Activated naive CD4-positive, alpha-beta T cell treated with anti-CD3 and anti-CD28 coated beads, Interleukin-2, amount 50 U/mL, for 72 hours (primary cell): ENCODE measurements at regions not wholly inside any gene's neighbourhood (a gene's known extent, or its start where the extent isn't known, plus 50 kb on each side); places are given as distances from the start of the nearest gene placed in this dataset.
A peak's percentile ranks its signal among the peaks of the same experiment; 100 is the strongest.

Experiments used
- ATAC-seq, 2 donors: fragments of 150-1000 bp; cut with Tn5 transposase; 2 replicates each; pipeline ENCODE4 v1.10.0; 2021; ENCODE audit warnings: mild to moderate bottlenecking in 2 of 2, moderate library complexity in 2 of 2
- DNase-seq, 2 donors: peaks; one replicate each; pipeline ENCODE4 v3.0.0; 2021 to 2022; ENCODE audit warnings: low spot score in 2 of 2
- H3K27ac Mint-ChIP-seq, 2 donors: one replicate each; pipeline ENCODE4 v1.8.0; 2022; ENCODE audit warnings: mild to moderate bottlenecking in 2 of 2, mixed read lengths in 2 of 2
- H3K36me3 Mint-ChIP-seq, 2 donors: one replicate each; pipeline ENCODE4 v1.8.0; 2022; ENCODE audit warnings: mixed read lengths in 2 of 2
- H3K9me3 Mint-ChIP-seq, 2 donors: one replicate each; pipeline ENCODE4 v1.8.0; 2022; ENCODE audit warnings: mixed read lengths in 2 of 2

GRCh38 chr6:56361812-56362211, 114.4 kb upstream of the COL21A1 start:
- ATAC-seq, result no peak
- no peak for DNase-seq
- Mint-ChIP-seq H3K9me3 (no peaks in the 10 kb centered on the region), H3K36me3 (no peaks in the 10 kb centered on the region), H3K27ac (no peak overlapping the region)

DNA sequence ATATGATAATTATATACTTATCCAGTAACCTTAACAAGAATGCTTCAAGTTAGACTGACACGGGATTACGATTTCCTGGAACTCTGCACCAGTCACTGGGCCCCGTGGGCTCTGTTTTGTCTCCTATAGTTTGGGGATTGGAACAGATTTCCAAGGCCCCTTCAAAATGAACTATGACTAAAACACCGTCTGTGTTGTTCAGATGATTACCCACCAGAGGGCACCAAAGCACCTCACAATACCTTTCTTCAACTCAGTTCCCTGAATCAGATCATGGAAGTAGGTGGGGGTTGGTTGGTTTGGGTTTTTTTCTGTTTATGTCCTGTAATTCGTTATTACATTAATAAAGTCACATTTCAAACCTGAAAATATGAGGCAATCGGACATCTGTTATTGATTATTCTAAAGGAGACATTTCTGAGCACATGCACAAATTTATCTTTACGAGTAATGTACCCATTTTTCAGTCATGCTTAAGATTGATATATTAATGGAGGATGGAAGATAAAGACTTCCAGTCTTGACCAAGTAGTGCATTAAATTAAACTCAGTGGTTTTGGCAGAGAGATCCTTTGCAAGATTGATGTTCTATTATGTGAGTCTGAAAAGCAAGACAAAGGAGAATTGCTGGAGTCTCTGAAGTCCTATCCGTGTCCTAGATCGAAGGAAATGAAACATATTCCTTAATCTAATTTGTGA, 112.0 kb upstream of the COL21A1 start:
- ATAC-seq (peak; percentile 61 to 76), DNase-seq (peak in 1 of 2 donors; percentile 60)

DNA sequence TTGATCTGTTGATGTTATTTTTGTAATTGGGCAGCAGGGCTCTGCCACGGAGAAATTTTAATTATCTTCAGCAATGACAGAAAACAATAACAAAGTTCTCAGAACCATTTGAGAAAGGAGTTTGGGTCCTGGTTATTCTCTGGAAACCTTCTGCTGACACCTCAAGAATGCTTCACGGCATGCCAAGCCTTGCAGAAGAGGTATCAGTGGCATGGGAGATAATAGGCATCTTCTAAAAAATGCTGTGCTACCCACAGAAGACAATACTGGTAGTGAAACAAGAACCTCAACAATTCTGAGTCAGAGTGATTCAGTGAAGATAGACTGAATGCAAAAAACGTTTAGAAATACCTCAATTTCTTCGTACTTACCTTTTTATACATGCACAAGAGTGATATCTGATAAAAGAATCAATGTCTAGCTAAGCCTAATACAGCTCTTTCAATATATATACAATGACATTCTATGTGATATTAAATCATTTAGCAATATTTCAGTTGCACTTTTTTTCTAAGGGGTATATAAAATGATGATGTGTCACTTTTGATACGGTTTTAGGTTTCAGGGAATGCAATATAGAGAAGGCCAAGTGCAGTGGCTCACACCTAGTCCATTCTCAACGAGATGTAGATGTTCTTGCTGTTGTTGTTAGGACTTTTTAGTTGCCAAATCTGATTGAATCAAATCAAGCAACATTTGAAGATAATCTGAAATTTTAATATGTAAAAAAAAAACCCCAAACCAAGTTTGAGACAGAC, 110.4 kb upstream of the COL21A1 start:
- Mint-ChIP-seq H3K27ac (no peak overlapping the region), H3K9me3 (peaks cover 0 to 7% of the 10 kb centered on the region in 2 donors), H3K36me3 (no peaks in the 10 kb centered on the region)
- ATAC-seq, result peak in 1 of 2 donors; percentile 77
- DNase-seq, result no peak

More for the DNA sequence above, 112.0 kb upstream of the COL21A1 start:
- no peaks in the 10 kb centered on the region for H3K9me3 Mint-ChIP-seq
- H3K27ac Mint-ChIP-seq, result no peak overlapping the region
- H3K36me3 Mint-ChIP-seq, result no peaks in the 10 kb centered on the region

DNA sequence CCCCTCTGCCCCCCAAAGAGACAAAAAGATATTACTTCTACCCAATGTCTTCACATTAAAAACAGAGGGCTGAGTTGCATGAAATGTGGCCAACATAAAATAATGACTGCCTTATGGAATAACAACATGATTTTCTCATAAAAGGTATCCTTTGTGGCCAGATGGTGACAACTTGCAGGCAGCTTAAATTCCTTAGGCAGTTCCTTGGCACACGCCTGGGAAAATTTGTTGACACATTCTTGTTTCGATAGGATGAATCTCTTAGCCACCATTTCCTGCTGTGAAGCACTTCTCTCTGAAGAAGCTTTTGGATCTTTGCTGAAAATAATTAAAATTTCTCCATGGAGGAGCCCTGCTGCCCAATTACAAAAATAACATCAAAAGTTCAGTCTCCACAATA, 109.0 kb upstream of the COL21A1 start:
- Mint-ChIP-seq H3K36me3 (no peaks in the 10 kb centered on the region), H3K27ac (no peak overlapping the region), H3K9me3 (peaks cover 0 to 7% of the 10 kb centered on the region in 2 donors)
- DNase-seq (no peak), ATAC-seq (no peak)

DNA sequence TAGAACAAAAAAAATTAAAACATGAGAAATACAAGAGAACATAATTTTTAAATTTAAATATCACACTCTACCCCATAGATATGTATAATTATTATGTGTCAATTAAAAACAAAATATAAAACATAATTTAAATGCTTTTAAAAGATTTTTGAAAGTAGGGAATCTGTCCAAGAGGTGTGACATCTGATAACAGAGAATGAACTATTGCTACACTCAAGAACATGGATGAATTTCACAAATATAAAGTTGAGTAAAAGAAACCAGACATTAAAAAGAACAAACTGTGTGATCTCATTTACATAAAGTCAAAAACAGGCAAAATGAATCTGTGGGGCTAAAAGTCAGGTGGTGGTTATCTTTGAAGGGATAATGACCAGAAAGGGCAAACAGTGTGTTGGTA, 106.5 kb upstream of the COL21A1 start:
- peaks cover 0 to 7% of the 10 kb centered on the region in 2 donors for H3K9me3 Mint-ChIP-seq
- no peaks in the 10 kb centered on the region for H3K36me3 Mint-ChIP-seq
- DNase-seq (no peak), ATAC-seq (no peak)
- H3K27ac Mint-ChIP-seq, result no peak overlapping the region

DNA sequence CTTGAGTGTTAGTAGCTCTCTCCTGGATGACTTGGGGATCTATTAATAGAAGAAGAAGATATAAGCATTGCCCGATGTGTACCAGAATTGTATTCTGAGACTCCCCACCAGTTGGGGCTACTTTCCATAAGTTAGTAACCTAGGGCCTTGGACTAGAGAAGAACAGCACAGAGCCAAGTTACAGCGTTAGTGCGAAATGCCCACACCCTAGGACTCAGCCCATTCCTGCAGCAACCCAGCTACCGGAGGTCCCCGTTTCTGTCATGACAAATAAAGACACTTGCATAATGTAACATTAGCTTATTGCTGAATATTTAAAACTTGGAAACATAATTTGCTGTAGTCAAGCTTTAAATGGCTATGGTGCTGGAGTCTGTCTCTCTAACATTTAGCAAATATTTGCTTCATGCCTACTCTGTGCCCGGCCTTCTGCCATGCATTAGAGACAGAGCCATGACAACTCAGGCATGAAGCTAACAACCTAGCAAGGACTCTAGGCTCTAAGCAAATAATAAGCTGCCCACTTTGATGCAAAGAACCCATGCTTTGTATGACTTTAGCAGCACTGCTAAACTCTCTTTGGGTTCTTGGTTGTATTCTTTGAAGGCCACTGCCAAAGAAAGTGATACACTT, 103.4 kb upstream of the COL21A1 start:
- peaks cover 0 to 7% of the 10 kb centered on the region in 2 donors for H3K9me3 Mint-ChIP-seq
- H3K27ac Mint-ChIP-seq, result no peak overlapping the region
- no peak for DNase-seq
- no peaks in the 10 kb centered on the region for H3K36me3 Mint-ChIP-seq
- ATAC-seq, result no peak

DNA sequence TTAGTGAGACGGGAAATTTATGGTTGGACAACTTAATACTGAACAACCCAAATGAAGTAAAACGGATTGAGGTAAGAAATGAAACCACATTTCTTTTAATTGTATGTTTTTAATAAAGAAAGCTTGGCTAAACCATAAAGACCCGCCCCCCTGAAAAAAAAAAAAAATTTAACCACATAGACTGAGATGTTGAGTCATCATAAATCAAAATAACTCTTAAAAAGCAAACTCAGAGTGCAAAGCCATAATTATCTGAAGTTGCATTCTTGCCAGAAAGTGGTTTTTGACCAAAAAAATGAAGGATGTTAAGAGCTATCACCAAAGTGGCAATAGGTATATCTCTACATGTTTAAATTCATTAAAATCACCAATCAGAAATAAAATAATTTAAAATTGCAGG, 101.8 kb upstream of the COL21A1 start:
- Mint-ChIP-seq H3K36me3 (no peaks in the 10 kb centered on the region), H3K27ac (no peak overlapping the region), H3K9me3 (peaks cover 0 to 7% of the 10 kb centered on the region in 2 donors)
- no peak for ATAC-seq
- no peak for DNase-seq

DNA sequence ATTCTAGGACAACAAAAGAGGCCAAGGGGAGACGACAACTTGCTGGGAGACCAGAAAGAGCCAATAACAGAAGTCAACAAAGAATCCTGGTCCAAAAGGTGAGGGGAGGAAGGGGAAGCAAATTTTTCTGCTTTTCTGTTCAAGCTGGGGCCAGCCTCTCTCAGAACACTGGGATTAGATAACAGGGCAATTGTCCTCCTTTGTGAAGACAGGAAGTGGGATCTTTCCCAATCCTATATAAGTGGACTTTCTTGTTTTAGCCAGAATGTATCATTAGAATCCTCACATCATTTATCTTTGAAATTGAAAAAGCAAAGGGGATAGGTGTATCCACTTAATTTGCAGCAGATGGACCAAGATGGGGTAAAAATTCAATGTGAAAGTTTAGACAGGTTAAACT, 101.2 kb upstream of the COL21A1 start:
- DNase-seq (no peak), ATAC-seq (no peak)
- H3K36me3 Mint-ChIP-seq, result no peaks in the 10 kb centered on the region
- H3K27ac Mint-ChIP-seq, result no peak overlapping the region
- H3K9me3 Mint-ChIP-seq, result peaks cover 0 to 7% of the 10 kb centered on the region in 2 donors

DNA sequence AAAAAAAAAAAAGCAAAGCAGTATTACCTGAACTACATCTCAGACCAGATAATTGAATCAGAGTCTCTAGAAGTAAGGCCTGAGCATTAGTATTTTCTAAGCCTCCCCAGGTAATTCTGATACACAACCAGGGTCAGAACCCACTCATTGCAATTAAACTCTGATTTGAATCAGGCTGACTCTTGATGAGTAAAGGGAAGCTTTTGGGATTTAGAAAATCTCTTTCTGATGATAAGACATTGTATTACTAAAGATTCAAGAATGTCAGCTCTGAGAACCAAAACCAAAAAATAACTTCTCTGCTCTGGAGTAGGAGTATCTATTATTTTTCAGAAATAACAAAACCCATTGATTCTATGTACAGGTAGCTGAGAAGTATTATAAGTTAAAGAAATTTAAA, 100.1 kb upstream of the COL21A1 start:
- ATAC-seq, result no peak
- no peaks in the 10 kb centered on the region for H3K36me3 Mint-ChIP-seq
- H3K9me3 Mint-ChIP-seq, result no peaks in the 10 kb centered on the region
- no peak overlapping the region for H3K27ac Mint-ChIP-seq
- no peak for DNase-seq

DNA sequence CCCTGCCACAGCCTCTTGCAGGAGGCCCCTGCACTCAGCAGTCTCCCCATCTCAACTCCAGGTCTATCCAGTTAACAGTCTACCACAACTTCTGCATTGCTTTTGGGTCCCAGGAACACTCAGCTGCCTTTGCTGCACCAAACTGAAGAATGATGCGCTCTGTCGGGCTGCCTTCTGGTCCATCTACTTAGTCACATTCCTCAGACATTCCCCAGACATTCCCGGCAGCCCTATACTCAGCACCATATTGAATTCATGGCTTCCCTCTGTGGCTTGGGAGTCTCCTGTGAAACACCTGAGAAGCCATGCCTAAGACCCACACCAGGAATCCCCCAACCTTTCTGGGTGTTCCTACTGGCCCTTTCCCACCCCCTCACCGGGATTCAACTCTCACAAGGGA, 99.6 kb upstream of the COL21A1 start:
- H3K27ac Mint-ChIP-seq, result no peak overlapping the region
- no peak for ATAC-seq
- no peak for DNase-seq
- H3K36me3 Mint-ChIP-seq, result no peaks in the 10 kb centered on the region
- H3K9me3 Mint-ChIP-seq, result no peaks in the 10 kb centered on the region

GRCh38 chr6:56345376-56345995, 98.1 kb upstream of the COL21A1 start:
- ATAC-seq, result no peak
- no peaks in the 10 kb centered on the region for H3K9me3 Mint-ChIP-seq
- no peaks in the 10 kb centered on the region for H3K36me3 Mint-ChIP-seq
- no peak for DNase-seq
- no peak overlapping the region for H3K27ac Mint-ChIP-seq

DNA sequence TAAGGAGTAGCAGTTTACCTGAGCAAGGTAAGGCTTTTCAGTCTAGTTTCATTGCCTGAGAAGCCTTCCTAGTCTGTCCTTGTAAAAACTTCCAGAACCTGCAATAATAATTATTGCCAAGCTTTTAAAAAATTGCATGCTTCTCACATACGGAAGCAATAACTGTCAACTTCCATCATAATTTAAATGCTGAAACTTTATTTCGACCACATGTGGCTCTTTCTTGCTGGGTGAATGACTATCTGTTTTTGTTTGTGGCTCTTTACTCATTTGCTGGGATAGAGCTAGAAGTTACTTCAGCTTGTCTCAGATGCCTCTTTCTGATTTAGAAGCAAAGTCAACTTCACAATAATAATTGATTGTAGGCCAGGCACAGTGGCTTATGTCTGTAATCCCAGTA, 95.9 kb upstream of the COL21A1 start:
- no peak for DNase-seq
- ATAC-seq, result no peak
- H3K36me3 Mint-ChIP-seq, result no peaks in the 10 kb centered on the region
- H3K27ac Mint-ChIP-seq, result no peak overlapping the region
- H3K9me3 Mint-ChIP-seq, result no peaks in the 10 kb centered on the region

- no peak overlapping the region for H3K27ac Mint-ChIP-seq
- ATAC-seq, result no peak
- H3K9me3 Mint-ChIP-seq, result no peaks in the 10 kb centered on the region
- no peaks in the 10 kb centered on the region for H3K36me3 Mint-ChIP-seq
- no peak for DNase-seq
Observed at GRCh38 chr6:56339524-56339923, 92.1 kb upstream of the COL21A1 start.

- Mint-ChIP-seq H3K36me3 (no peaks in the 10 kb centered on the region), H3K9me3 (no peaks in the 10 kb centered on the region), H3K27ac (no peak overlapping the region)
- no peak for ATAC-seq
- no peak for DNase-seq
Observed at GRCh38 chr6:56335726-56336125, 88.3 kb upstream of the COL21A1 start.

DNA sequence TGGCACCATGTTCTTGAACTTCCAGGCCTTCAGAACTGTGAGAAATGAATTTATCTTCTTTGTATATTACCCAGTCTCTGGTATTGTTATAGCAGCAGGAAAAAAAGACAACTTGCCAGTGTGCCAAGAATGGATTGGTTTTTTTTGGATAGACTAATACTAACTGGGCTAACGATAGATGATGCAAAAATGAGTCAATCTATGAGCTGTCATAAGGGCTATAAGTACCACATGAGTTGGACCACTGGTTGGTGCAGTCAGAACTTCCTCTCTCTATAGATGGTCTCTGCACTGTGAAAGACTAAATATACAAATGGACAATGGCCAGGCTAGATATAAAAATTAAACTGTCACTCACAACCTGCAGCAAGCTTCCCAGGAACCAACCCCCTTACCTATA, 87.6 kb upstream of the COL21A1 start:
- DNase-seq, result no peak
- Mint-ChIP-seq H3K36me3 (no peaks in the 10 kb centered on the region), H3K9me3 (no peaks in the 10 kb centered on the region), H3K27ac (no peak overlapping the region)
- no peak for ATAC-seq

DNA sequence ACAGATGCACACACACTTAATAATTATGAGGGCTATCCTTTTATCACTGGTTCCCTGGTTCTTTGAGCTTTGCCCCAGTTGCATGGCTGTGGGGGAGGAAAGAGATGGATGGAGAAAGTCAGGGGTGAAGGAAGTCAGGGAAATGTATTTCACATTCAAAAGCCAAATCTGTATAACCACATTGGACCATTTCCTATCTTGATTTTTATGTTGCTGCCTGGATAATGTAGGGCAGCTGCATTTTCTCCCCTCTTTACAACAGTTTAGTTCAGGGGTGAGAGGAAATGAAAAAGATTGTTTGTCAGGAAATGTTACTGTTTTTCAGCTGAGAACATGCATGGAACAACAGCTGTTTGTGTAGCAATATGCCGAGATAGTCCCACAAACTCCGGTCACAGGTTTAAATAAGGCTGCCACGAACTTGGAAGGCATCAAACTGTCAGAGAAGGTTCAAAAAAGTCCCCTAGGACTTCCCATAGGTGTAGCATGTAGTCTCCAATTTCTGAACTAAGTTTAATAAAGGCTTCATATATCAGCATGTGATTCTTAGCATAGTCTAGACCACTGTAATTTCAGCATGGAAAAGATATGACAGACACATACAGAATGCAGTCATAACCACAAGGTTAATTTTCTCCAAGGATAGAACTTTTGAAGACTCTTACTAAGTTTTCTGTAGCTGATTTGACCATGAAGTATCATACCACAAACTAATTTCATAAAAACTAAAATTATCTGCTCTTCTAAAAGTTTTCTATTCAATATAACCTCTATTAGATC, 82.1 kb upstream of the COL21A1 start:
- no peak for DNase-seq
- Mint-ChIP-seq H3K9me3 (no peaks in the 10 kb centered on the region), H3K27ac (no peak overlapping the region), H3K36me3 (no peaks in the 10 kb centered on the region)
- ATAC-seq, result no peak

DNA sequence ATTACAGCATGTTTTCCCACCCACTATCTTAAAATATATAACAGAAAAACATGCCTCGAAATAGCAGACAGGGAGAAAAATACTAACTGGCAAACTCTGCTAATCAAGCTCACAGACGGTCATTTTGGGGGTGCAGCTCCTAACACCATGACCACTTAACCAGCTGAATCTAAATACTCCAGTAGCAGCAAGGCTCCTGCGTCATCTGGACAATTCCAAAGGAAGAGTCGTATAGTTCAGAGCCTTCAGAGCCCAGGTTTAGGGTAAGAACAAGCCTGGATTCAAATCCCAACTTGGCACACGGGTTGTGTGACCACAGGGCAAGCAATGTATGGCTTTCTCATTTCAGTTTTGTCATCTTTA, 81.3 kb upstream of the COL21A1 start:
- ATAC-seq (no peak), DNase-seq (no peak)
- Mint-ChIP-seq H3K9me3 (no peaks in the 10 kb centered on the region), H3K36me3 (no peaks in the 10 kb centered on the region), H3K27ac (no peak overlapping the region)
